ENCODE measurements at regions not wholly inside any gene's neighbourhood (a gene's known extent, or its start where the extent isn't known, plus 50 kb on each side); places are given as distances from the start of the nearest gene placed in this dataset.

- ChIA-PET POLR2A (interaction anchor here (0.6 kb wide), 1 partner anchor 293 kb away, joined by 3 read pairs; no protein-coding TSS in a partner anchor), CTCF (no interaction called here)
- Histone ChIP-seq H3K9me3 (ENCODE audit: control insufficient read depth, insufficient read depth, low read depth, low read length) (no peaks in the 10 kb centered on the region), H3K4me3 (ENCODE audit: low read depth in 2 of 2, low read length in 2 of 2) (no peak overlapping the region), H3K27me3 (ENCODE audit: control insufficient read depth, insufficient read depth, low read length) (no peaks in the 10 kb centered on the region), H3K4me1 (ENCODE audit: control insufficient read depth, insufficient read depth, low read length) (no peaks in the 10 kb centered on the region), H3K27ac (ENCODE audit: low read length) (no peak overlapping the region), H3K36me3 (ENCODE audit: control insufficient read depth, insufficient read depth, low read length) (no peaks in the 10 kb centered on the region)
- TF ChIP-seq REST (IDR thresholded peaks at IDR 0.05; ENCODE audit: insufficient read depth in 1 of 2, low read depth in 2 of 2, low read length in 1 of 2) (no peak), TCF7L2 (IDR thresholded peaks at IDR 0.05; ENCODE audit: low read depth, low read length) (no peak), CTCF (IDR thresholded peaks at IDR 0.05) (no peak), POLR2AphosphoS5 (IDR thresholded peaks at IDR 0.05; ENCODE audit: low read depth, low read length) (no peak), SIN3A (IDR thresholded peaks at IDR 0.05; ENCODE audit: borderline replicate concordance, insufficient read depth, low read depth, low read length) (no peak)
- intact Hi-C loops (cut with micrococcal nuclease; ENCODE audit: unreplicated experiment) (no loop called here), in situ Hi-C loops (cut with HindIII; ENCODE audit: low pct_unique_long_range_greater_than_20kb, low sequenced_read_pairs) (no loop called here)
- DNase-seq (ENCODE audit: low read depth, low spot score) (no peak), ATAC-seq (no peak)
- BruUV-seq (replicated peaks) = no TSS peak
These were observed 106.2 kb downstream of the SHANK2 start for GRCh38 chr11:71145988-71146824.

- POLR2A ChIA-PET = no interaction called here
- in situ Hi-C loops (cut with HindIII; ENCODE audit: low pct_unique_long_range_greater_than_20kb, low sequenced_read_pairs) = no loop called here
- CTCF ChIA-PET = no interaction called here
- H3K36me3 ChIP-seq (ENCODE audit: control insufficient read depth, insufficient read depth, low read length) = no peaks in the 10 kb centered on the region
- H3K27me3 ChIP-seq (ENCODE audit: control insufficient read depth, insufficient read depth, low read length) = no peaks in the 10 kb centered on the region
- DNase-seq (ENCODE audit: low read depth, low spot score) = no peak
- no peaks in the 10 kb centered on the region for H3K9me3 ChIP-seq (ENCODE audit: control insufficient read depth, insufficient read depth, low read depth, low read length)
- intact Hi-C loops (cut with micrococcal nuclease; ENCODE audit: unreplicated experiment) = no loop called here
- H3K27ac ChIP-seq (ENCODE audit: low read length) = no peak overlapping the region
- H3K4me3 ChIP-seq (ENCODE audit: low read depth in 2 of 2, low read length in 2 of 2) = no peak overlapping the region
- ATAC-seq = no peak
- no peaks in the 10 kb centered on the region for H3K4me1 ChIP-seq (ENCODE audit: control insufficient read depth, insufficient read depth, low read length)
- BruUV-seq (replicated peaks) = no TSS peak
- TF ChIP-seq SIN3A (IDR thresholded peaks at IDR 0.05; ENCODE audit: borderline replicate concordance, insufficient read depth, low read depth, low read length) (no peak), TCF7L2 (IDR thresholded peaks at IDR 0.05; ENCODE audit: low read depth, low read length) (no peak), REST (IDR thresholded peaks at IDR 0.05; ENCODE audit: insufficient read depth in 1 of 2, low read depth in 2 of 2, low read length in 1 of 2) (no peak)
These were observed 107.0 kb downstream of the SHANK2 start for GRCh38 chr11:71145368-71145767.
